DND-41 (cell line): ENCODE measurements at regions not wholly inside any gene's neighbourhood (a gene's known extent, or its start where the extent isn't known, plus 50 kb on each side); places are given as distances from the start of the nearest gene placed in this dataset.

ENCODE experiments used
- ATAC-seq: fragments of 200-7000 bp; cut with Tn5 transposase; 3 replicates; pipeline ENCODE4 v1.9.1; 2021; ENCODE audit warnings: low read depth; ENCODE audit not compliant: insufficient read depth
- DNase-seq: peaks from one replicate; pipeline ENCODE4 v3.0.0-alpha.2; 2020
- H2AFZ ChIP-seq: 2 replicates; pipeline ENCODE4 v1.6.0; 2012; ENCODE audit warnings: low read depth, low read length
- H3K27ac ChIP-seq: 2 replicates; pipeline ENCODE4 v1.5.1; 2012; ENCODE audit warnings: low read length, inconsistent platforms
- H3K27me3 ChIP-seq: fragments of 200-600 bp; sonication (generic); 2 replicates; pipeline ENCODE4 v1.6.0; 2012; ENCODE audit warnings: low read length, mild to moderate bottlenecking, inconsistent platforms; ENCODE audit not compliant: insufficient read depth, poor library complexity
- H3K36me3 ChIP-seq: 2 replicates; pipeline ENCODE4 v1.5.1; 2012; ENCODE audit warnings: low read length, inconsistent platforms; ENCODE audit not compliant: insufficient read depth
- H3K4me1 ChIP-seq: 2 replicates; pipeline ENCODE4 v1.5.1; 2012; ENCODE audit warnings: mild to moderate bottlenecking, low read length; ENCODE audit not compliant: insufficient read depth
- H3K4me2 ChIP-seq: 2 replicates; pipeline ENCODE4 v1.6.0; 2012; ENCODE audit warnings: mild to moderate bottlenecking, moderate library complexity, low read length, inconsistent platforms; ENCODE audit not compliant: insufficient read depth
- H3K4me3 ChIP-seq, 2 experiments: fragments of 200-600 bp in 1 of 2; shearing (Covaris generic) in 1 of 2; 2 replicates each; pipeline ENCODE4 v1.5.1; 2012 to 2016; ENCODE audit warnings: inconsistent platforms in 2 of 2, low read length in 2 of 2, mild to moderate bottlenecking in 2 of 2, low read depth in 1 of 2, moderate library complexity in 1 of 2
- H3K79me2 ChIP-seq: 2 replicates; pipeline ENCODE4 v1.6.0; 2012; ENCODE audit warnings: low read length, inconsistent platforms; ENCODE audit not compliant: insufficient read depth
- H3K9ac ChIP-seq: 2 replicates; pipeline ENCODE4 v1.6.0; 2012; ENCODE audit warnings: low read depth, mild to moderate bottlenecking, inconsistent platforms, low read length, moderate library complexity
- H3K9me3 ChIP-seq: 2 replicates; pipeline ENCODE4 v1.5.1; 2012; ENCODE audit warnings: low read length, moderate library complexity, mild to moderate bottlenecking, inconsistent platforms; ENCODE audit not compliant: insufficient read depth, severe bottlenecking
- H4K20me1 ChIP-seq: 2 replicates; pipeline ENCODE4 v1.6.0; 2012; ENCODE audit warnings: low read length; ENCODE audit not compliant: insufficient read depth
- CTCF ChIP-seq: IDR thresholded peaks from 2 replicates; pipeline ENCODE4 v1.5.1; 2012; ENCODE audit warnings: borderline replicate concordance, low read length, moderate library complexity, mild to moderate bottlenecking; ENCODE audit not compliant: poor library complexity, severe bottlenecking; ENCODE audit errors: extremely low read depth
- EZH2 ChIP-seq: IDR thresholded peaks from 3 replicates; pipeline ENCODE4 v1.6.1; 2012; ENCODE audit warnings: borderline replicate concordance, low read depth, mild to moderate bottlenecking, moderate library complexity, low read length, inconsistent platforms; ENCODE audit not compliant: severe bottlenecking

GRCh38 chr3:31469385-31469784 is 63.3 kb upstream of the STT3B start:
- no peaks in the 10 kb centered on the region for H3K27me3 ChIP-seq
- DNase-seq = no peak
- no peaks in the 10 kb centered on the region for H3K36me3 ChIP-seq
- H3K9me3 ChIP-seq = no peaks in the 10 kb centered on the region
- H3K27ac ChIP-seq = no peak overlapping the region
- TF ChIP-seq CTCF = no peak
- no peak for TF ChIP-seq EZH2
- no peaks in the 10 kb centered on the region for H3K79me2 ChIP-seq
- H2AFZ ChIP-seq = no peak overlapping the region
- no peak overlapping the region for H3K9ac ChIP-seq
- no peak overlapping the region for H3K4me2 ChIP-seq
- no peak overlapping the region for H3K4me3 ChIP-seq
- no peaks in the 10 kb centered on the region for H4K20me1 ChIP-seq
- no peak for ATAC-seq
- no peaks in the 10 kb centered on the region for H3K4me1 ChIP-seq

- Histone ChIP-seq H2AFZ (no peak overlapping the region), H4K20me1 (no peaks in the 10 kb centered on the region), H3K27ac (no peak overlapping the region), H3K79me2 (no peaks in the 10 kb centered on the region), H3K36me3 (no peaks in the 10 kb centered on the region), H3K9ac (no peak overlapping the region), H3K9me3 (no peaks in the 10 kb centered on the region), H3K27me3 (no peaks in the 10 kb centered on the region), H3K4me1 (no peaks in the 10 kb centered on the region), H3K4me3 (no peak overlapping the region), H3K4me2 (no peak overlapping the region)
- ATAC-seq (no peak), DNase-seq (no peak)
- no peak for TF ChIP-seq EZH2
- no peak for TF ChIP-seq CTCF
These were observed 60.0 kb upstream of the STT3B start for GRCh38 chr3:31472479-31473390.

- no peaks in the 10 kb centered on the region for H3K79me2 ChIP-seq
- TF ChIP-seq EZH2 (no peak), CTCF (no peak)
- no peaks in the 10 kb centered on the region for H3K4me1 ChIP-seq
- no peak for ATAC-seq
- no peak overlapping the region for H3K4me3 ChIP-seq
- no peak overlapping the region for H2AFZ ChIP-seq
- no peaks in the 10 kb centered on the region for H3K27me3 ChIP-seq
- no peak overlapping the region for H3K4me2 ChIP-seq
- H3K9me3 ChIP-seq = no peaks in the 10 kb centered on the region
- H4K20me1 ChIP-seq = no peaks in the 10 kb centered on the region
- H3K9ac ChIP-seq = no peak overlapping the region
- DNase-seq = no peak
- no peaks in the 10 kb centered on the region for H3K36me3 ChIP-seq
- H3K27ac ChIP-seq = no peak overlapping the region
These were observed 56.5 kb upstream of the STT3B start for GRCh38 chr3:31476209-31476608.
